AG09319 (cell line): ENCODE measurements at regions not wholly inside any gene's neighbourhood (a gene's known extent, or its start where the extent isn't known, plus 50 kb on each side); places are given as distances from the start of the nearest gene placed in this dataset.

Experiments used
- DNase-seq: peaks from one replicate; pipeline ENCODE4 v3.0.0-alpha.2; 2010; ENCODE audit warnings: low read depth; ENCODE audit errors: extremely low read depth
- TF ChIP-seq, protein P1 (sequence below): IDR thresholded peaks from 2 replicates; pipeline ENCODE4 v1.5.1; 2011; ENCODE audit warnings: low read depth, mild to moderate bottlenecking, inconsistent platforms, low read length, moderate library complexity

DNA sequence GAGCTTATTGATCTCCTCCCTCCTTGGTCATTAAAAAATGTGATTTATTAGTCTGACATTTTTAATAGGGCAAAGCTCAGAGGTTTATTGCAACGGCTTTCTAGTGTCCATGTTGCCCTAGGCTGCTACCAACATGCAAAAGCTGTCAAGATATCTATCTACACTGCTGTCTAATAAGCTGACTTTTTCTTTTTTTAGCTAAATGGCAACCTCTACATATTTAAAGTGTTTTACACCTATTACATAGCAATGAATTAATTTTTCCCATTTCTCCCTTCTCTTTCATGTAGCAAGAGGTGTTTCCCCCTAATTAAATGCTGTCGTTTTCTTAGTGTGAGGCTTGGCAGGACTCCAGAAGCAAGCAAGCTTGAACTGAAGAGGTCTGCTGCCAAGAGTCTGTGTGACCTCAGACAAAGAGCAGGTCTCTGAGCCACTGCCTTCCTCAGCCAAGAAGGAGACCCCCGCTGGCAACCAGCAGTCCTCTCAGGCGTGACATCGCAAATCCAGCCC lies 79.4 kb downstream of the GAS1 start:
- DNase-seq = no peak

DNA sequence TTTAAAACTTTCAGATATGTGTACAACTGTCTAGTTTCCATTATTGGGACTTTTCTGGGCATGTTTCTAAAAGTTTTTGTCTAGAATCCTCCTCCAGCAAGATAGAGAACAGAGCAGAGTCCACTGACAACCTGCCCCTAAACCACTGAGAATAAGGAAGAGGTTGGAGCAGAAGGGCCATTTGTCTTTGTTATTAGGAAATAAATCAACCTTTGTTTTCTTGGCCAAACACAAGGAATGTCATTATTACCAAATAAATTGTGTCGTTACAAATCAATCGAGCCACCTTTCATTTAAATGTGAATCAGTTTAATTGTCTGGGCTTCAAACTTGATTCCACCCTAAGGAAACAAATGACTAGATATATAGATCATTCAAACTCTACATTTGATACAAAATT lies 81.4 kb downstream of the GAS1 start:
- no peak for DNase-seq
- TF ChIP-seq, protein P1, sequence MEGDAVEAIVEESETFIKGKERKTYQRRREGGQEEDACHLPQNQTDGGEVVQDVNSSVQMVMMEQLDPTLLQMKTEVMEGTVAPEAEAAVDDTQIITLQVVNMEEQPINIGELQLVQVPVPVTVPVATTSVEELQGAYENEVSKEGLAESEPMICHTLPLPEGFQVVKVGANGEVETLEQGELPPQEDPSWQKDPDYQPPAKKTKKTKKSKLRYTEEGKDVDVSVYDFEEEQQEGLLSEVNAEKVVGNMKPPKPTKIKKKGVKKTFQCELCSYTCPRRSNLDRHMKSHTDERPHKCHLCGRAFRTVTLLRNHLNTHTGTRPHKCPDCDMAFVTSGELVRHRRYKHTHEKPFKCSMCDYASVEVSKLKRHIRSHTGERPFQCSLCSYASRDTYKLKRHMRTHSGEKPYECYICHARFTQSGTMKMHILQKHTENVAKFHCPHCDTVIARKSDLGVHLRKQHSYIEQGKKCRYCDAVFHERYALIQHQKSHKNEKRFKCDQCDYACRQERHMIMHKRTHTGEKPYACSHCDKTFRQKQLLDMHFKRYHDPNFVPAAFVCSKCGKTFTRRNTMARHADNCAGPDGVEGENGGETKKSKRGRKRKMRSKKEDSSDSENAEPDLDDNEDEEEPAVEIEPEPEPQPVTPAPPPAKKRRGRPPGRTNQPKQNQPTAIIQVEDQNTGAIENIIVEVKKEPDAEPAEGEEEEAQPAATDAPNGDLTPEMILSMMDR = no peak

More for the DNA sequence above, 79.4 kb downstream of the GAS1 start:
- TF ChIP-seq, protein P1 = no peak

DNA sequence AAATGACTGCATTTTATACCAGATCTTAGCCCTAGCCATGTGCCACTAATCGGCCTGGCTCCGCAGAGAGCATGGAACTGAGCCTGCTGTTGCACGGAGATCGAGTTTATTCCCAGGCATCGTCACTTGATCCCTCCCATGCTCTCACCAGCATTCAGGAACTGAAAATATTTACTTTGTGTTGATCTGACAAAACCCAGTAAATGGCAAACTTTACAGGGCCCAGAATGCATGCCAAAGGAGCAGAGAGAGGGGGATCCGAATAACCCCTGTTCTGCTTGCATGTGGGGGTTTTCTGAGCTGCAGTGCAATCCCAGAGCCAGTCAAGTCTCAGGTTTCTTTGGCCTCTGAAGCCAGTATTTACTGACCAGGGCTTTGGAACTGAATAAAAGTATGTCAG lies 87.3 kb downstream of the GAS1 start:
- no peak for DNase-seq
- TF ChIP-seq, protein P1 = no peak

DNA sequence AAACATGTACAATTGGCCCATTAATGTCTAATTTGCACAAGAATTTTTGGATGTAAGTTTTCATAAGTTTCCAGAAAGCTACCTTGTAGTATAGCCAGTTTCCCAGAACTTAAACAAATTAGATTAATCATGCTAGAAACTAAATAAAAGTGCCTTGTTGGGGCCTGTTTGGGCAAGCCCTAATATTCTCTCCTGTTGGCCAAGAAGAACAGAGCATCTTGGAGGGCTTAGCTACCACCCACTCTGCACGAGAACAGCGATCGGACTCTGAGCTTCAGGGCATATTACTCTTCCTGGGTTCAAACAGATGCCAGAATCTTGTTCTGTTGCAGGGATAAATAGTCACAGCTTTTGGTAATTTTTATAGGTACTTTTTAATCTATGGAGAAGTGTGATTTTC lies 88.2 kb downstream of the GAS1 start:
- no peak for DNase-seq
- TF ChIP-seq, protein P1 = no peak

- TF ChIP-seq, protein P1 = no peak
- DNase-seq = no peak
Measured at GRCh38 chr9:86858009-86858408, 89.3 kb downstream of the GAS1 start.

- TF ChIP-seq, protein P1 = no peak
- DNase-seq = no peak
Measured at GRCh38 chr9:86856259-86856658, 91.0 kb downstream of the GAS1 start.

DNA sequence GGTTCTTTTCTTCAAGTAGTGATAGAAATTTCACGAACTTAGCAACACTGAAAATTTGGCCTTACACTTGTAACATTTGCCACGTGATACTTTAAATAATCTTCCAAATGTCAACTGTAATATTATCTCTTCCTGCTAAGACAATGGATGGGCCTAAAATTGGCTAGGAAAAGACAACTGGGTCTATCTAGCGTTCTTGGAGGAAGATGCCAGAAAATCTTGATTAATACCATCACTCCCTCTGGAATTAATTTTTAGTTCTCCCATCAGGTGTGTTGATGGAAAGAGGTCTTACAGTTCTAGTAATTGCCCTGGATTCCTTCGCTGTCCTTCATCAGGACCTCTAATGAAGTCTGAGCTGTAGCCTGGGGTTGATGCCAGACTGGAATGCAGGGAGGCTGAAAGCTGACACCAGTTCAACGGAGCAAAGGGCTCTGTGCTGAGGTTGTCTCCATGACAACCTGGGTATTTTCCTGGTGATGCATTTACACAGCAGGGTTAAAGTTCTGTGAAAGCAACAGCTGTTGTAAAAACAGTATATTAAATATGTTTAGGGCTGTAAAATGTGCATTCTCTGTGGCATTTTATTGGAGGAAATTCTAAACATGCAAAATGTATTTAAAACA lies 92.3 kb downstream of the GAS1 start:
- DNase-seq = peak; percentile 88
- TF ChIP-seq, protein P1 = no peak
